HL-60 (cell line): ENCODE measurements at regions not wholly inside any gene's neighbourhood (a gene's known extent, or its start where the extent isn't known, plus 50 kb on each side); places are given as distances from the start of the nearest gene placed in this dataset.

ENCODE experiments used
- DNase-seq, 2 experiments: peaks; one replicate each; pipeline ENCODE4 v3.0.0-alpha.2; 2010 to 2020; ENCODE audit warnings: low read depth in 1 of 2, low spot score in 1 of 2
- H3K27ac ChIP-seq: fragments of 250-450 bp; sonication (Bioruptor Pico); replicated peaks from 2 replicates; pipeline ENCODE4 v1.5.1; 2020; ENCODE audit warnings: mild to moderate bottlenecking, moderate library complexity
- H3K27me3 ChIP-seq: fragments of 250-450 bp; sonication (Bioruptor Pico); 2 replicates; pipeline ENCODE4 v1.5.1; 2021; ENCODE audit warnings: mild to moderate bottlenecking, moderate library complexity; ENCODE audit not compliant: insufficient read depth, poor library complexity, severe bottlenecking
- H3K4me3 ChIP-seq: replicated peaks from 2 replicates; pipeline ENCODE4 v1.5.1; 2011; ENCODE audit warnings: mild to moderate bottlenecking, control low read depth, low read length; ENCODE audit not compliant: insufficient read depth
- GABPA ChIP-seq: IDR thresholded peaks from 2 replicates; pipeline ENCODE4 v1.6.1; 2012; ENCODE audit warnings: low read depth
- POLR2AphosphoS5 ChIP-seq: IDR thresholded peaks from 2 replicates; pipeline ENCODE4 v1.6.1; 2012; ENCODE audit warnings: low read depth
- SPI1 ChIP-seq: IDR thresholded peaks from 2 replicates; pipeline ENCODE4 v1.6.1; 2012; ENCODE audit warnings: low read depth, mild to moderate bottlenecking, borderline replicate concordance
- TF ChIP-seq, protein P1 (sequence below): IDR thresholded peaks from one replicate; pipeline ENCODE4 v1.5.1; 2011; ENCODE audit warnings: low read length, control low read depth, inconsistent platforms; ENCODE audit not compliant: insufficient read depth
- TF ChIP-seq, protein P2 (sequence below): IDR thresholded peaks from 2 replicates; pipeline ENCODE4 v1.6.1; 2012; ENCODE audit warnings: low read depth; ENCODE audit not compliant: insufficient replicate concordance

DNA sequence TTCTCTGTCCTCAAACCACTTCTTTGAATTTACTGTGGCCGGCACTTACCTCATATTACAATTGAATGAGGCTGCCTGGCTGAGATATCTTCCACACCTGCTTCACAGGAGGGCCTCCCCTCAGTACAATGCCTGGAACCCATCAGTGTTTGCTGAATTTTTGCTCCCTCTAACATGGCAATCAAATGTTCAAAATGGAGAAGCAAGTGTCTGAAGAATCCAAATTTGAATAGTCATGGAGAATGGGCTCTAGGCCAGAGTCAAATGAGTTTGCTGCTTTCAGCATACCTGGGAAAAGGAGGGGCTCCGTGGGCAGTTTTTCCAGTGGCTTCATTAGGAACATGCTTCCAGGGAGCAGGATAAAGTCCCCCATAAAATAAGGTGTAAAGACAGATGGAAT lies 564.8 kb downstream of the UTRN start:
- no peaks in the 10 kb centered on the region for H3K27me3 ChIP-seq
- TF ChIP-seq SPI1, result no peak
- TF ChIP-seq, protein P1, sequence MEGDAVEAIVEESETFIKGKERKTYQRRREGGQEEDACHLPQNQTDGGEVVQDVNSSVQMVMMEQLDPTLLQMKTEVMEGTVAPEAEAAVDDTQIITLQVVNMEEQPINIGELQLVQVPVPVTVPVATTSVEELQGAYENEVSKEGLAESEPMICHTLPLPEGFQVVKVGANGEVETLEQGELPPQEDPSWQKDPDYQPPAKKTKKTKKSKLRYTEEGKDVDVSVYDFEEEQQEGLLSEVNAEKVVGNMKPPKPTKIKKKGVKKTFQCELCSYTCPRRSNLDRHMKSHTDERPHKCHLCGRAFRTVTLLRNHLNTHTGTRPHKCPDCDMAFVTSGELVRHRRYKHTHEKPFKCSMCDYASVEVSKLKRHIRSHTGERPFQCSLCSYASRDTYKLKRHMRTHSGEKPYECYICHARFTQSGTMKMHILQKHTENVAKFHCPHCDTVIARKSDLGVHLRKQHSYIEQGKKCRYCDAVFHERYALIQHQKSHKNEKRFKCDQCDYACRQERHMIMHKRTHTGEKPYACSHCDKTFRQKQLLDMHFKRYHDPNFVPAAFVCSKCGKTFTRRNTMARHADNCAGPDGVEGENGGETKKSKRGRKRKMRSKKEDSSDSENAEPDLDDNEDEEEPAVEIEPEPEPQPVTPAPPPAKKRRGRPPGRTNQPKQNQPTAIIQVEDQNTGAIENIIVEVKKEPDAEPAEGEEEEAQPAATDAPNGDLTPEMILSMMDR, result no peak
- no peak for TF ChIP-seq POLR2AphosphoS5
- TF ChIP-seq, protein P2, sequence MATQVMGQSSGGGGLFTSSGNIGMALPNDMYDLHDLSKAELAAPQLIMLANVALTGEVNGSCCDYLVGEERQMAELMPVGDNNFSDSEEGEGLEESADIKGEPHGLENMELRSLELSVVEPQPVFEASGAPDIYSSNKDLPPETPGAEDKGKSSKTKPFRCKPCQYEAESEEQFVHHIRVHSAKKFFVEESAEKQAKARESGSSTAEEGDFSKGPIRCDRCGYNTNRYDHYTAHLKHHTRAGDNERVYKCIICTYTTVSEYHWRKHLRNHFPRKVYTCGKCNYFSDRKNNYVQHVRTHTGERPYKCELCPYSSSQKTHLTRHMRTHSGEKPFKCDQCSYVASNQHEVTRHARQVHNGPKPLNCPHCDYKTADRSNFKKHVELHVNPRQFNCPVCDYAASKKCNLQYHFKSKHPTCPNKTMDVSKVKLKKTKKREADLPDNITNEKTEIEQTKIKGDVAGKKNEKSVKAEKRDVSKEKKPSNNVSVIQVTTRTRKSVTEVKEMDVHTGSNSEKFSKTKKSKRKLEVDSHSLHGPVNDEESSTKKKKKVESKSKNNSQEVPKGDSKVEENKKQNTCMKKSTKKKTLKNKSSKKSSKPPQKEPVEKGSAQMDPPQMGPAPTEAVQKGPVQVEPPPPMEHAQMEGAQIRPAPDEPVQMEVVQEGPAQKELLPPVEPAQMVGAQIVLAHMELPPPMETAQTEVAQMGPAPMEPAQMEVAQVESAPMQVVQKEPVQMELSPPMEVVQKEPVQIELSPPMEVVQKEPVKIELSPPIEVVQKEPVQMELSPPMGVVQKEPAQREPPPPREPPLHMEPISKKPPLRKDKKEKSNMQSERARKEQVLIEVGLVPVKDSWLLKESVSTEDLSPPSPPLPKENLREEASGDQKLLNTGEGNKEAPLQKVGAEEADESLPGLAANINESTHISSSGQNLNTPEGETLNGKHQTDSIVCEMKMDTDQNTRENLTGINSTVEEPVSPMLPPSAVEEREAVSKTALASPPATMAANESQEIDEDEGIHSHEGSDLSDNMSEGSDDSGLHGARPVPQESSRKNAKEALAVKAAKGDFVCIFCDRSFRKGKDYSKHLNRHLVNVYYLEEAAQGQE, result no peak
- no peak for DNase-seq
- H3K4me3 ChIP-seq, result no peak overlapping the region
- H3K27ac ChIP-seq, result no peak overlapping the region

- TF ChIP-seq GABPA (no peak), POLR2AphosphoS5 (no peak), SPI1 (no peak)
- TF ChIP-seq, protein P2, result no peak
- TF ChIP-seq, protein P1, result no peak
- no peaks in the 10 kb centered on the region for H3K27me3 ChIP-seq
- H3K27ac ChIP-seq, result no peak overlapping the region
- no peak overlapping the region for H3K4me3 ChIP-seq
- DNase-seq, result no peak
Observed at GRCh38 chr6:144853603-144854002, 568.5 kb downstream of the UTRN start.

GRCh38 chr6:144854654-144855053 lies 569.5 kb downstream of the UTRN start:
- Histone ChIP-seq H3K4me3 (no peak overlapping the region), H3K27me3 (no peaks in the 10 kb centered on the region), H3K27ac (no peak overlapping the region)
- DNase-seq, result no peak
- TF ChIP-seq SPI1, result no peak
- no peak for TF ChIP-seq POLR2AphosphoS5
- TF ChIP-seq, protein P1, result no peak
- TF ChIP-seq, protein P2, result no peak
- no peak for TF ChIP-seq GABPA
